GM12891 (cell line): ENCODE measurements at regions not wholly inside any gene's neighbourhood (a gene's known extent, or its start where the extent isn't known, plus 50 kb on each side); places are given as distances from the start of the nearest gene placed in this dataset.

ENCODE experiments used
- DNase-seq: peaks from one replicate; pipeline ENCODE4 v3.0.0; 2011; ENCODE audit warnings: low spot score; ENCODE audit not compliant: insufficient read length
- FAIRE-seq: peaks from 2 replicates; lab custom pipeline; 2011; peaks lifted over from hg19 to GRCh38; lab: Jason Lieb, UNC
- PAX5 ChIP-seq: IDR thresholded peaks from 2 replicates; pipeline ENCODE4 v1.6.1; 2011; ENCODE audit warnings: low read length, moderate library complexity, mild to moderate bottlenecking; ENCODE audit not compliant: insufficient read depth, severe bottlenecking
- POLR2A ChIP-seq: IDR thresholded peaks from 2 replicates; pipeline ENCODE4 v1.6.1; 2011; ENCODE audit warnings: low read depth, low read length, control low read depth
- POLR2AphosphoS5 ChIP-seq: IDR thresholded peaks from 2 replicates; pipeline ENCODE4 v1.6.1; 2011; ENCODE audit warnings: low read depth, low read length, control low read depth
- POU2F2 ChIP-seq: IDR thresholded peaks from 2 replicates; pipeline ENCODE4 v1.6.1; 2011; ENCODE audit warnings: low read depth, mild to moderate bottlenecking, control low read depth, low read length, moderate library complexity
- SPI1 ChIP-seq: IDR thresholded peaks from 2 replicates; pipeline ENCODE4 v1.6.1; 2011; ENCODE audit warnings: low read depth, low read length, control low read depth
- TAF1 ChIP-seq: IDR thresholded peaks from 2 replicates; pipeline ENCODE4 v1.6.1; 2011; ENCODE audit warnings: low read depth, low read length, control low read depth

GRCh38 chr3:16739541-16740105 lies 134.4 kb upstream of the DAZL start:
- FAIRE-seq (no peak), DNase-seq (no peak)
- TF ChIP-seq PAX5 (no peak), TAF1 (no peak), SPI1 (no peak), POLR2A (no peak), POU2F2 (no peak), POLR2AphosphoS5 (no peak)

GRCh38 chr3:16740515-16740914 lies 135.3 kb upstream of the DAZL start:
- TF ChIP-seq PAX5 (no peak), SPI1 (no peak), POLR2A (no peak), POLR2AphosphoS5 (no peak), TAF1 (no peak), POU2F2 (no peak)
- no peak for DNase-seq
- no peak for FAIRE-seq

- TF ChIP-seq TAF1 (no peak), POLR2AphosphoS5 (no peak), PAX5 (no peak), POLR2A (no peak), SPI1 (no peak), POU2F2 (no peak)
- FAIRE-seq (no peak), DNase-seq (no peak)
Observed at GRCh38 chr3:16741103-16741758, 136.0 kb upstream of the DAZL start.

GRCh38 chr3:16741890-16742289 lies 136.7 kb upstream of the DAZL start:
- no peak for TF ChIP-seq TAF1
- no peak for TF ChIP-seq POLR2A
- no peak for TF ChIP-seq PAX5
- no peak for TF ChIP-seq POLR2AphosphoS5
- TF ChIP-seq SPI1, result no peak
- no peak for TF ChIP-seq POU2F2
- no peak for DNase-seq
- no peak for FAIRE-seq

GRCh38 chr3:16743276-16743675 lies 138.1 kb upstream of the DAZL start:
- DNase-seq, result no peak
- no peak for TF ChIP-seq POLR2AphosphoS5
- no peak for TF ChIP-seq POLR2A
- TF ChIP-seq SPI1, result no peak
- no peak for TF ChIP-seq TAF1
- TF ChIP-seq POU2F2, result no peak
- no peak for TF ChIP-seq PAX5
- FAIRE-seq, result no peak

GRCh38 chr3:16759227-16759903 lies 125.4 kb upstream of the PLCL2 start:
- no peak for FAIRE-seq
- DNase-seq, result no peak
- no peak for TF ChIP-seq POLR2A
- TF ChIP-seq TAF1, result no peak
- TF ChIP-seq PAX5, result no peak
- TF ChIP-seq SPI1, result no peak
- TF ChIP-seq POLR2AphosphoS5, result no peak
- TF ChIP-seq POU2F2, result no peak

GRCh38 chr3:16761571-16761970 lies 123.2 kb upstream of the PLCL2 start:
- FAIRE-seq, result no peak
- DNase-seq, result no peak
- no peak for TF ChIP-seq POU2F2

GRCh38 chr3:16765661-16766060 lies 119.1 kb upstream of the PLCL2 start:
- DNase-seq (no peak), FAIRE-seq (no peak)
- TF ChIP-seq SPI1, result peak; percentile 95
- TF ChIP-seq PAX5, result no peak

GRCh38 chr3:16767006-16767405 lies 117.7 kb upstream of the PLCL2 start:
- TF ChIP-seq POLR2A, result no peak
- TF ChIP-seq TAF1, result no peak
- TF ChIP-seq POLR2AphosphoS5, result no peak
- TF ChIP-seq SPI1, result no peak
- TF ChIP-seq PAX5, result no peak
- TF ChIP-seq POU2F2, result no peak
- DNase-seq (no peak), FAIRE-seq (no peak)

- no peak for DNase-seq
- no peak for FAIRE-seq
- TF ChIP-seq SPI1, result peak; percentile 49
- TF ChIP-seq POU2F2, result no peak
- TF ChIP-seq PAX5, result no peak
- TF ChIP-seq POLR2A, result no peak
Observed at GRCh38 chr3:16768014-16768413, 116.7 kb upstream of the PLCL2 start.
